GM12892 (cell line): ENCODE measurements at regions not wholly inside any gene's neighbourhood (a gene's known extent, or its start where the extent isn't known, plus 50 kb on each side); places are given as distances from the start of the nearest gene placed in this dataset.

Source experiments
- POLR2A ChIP-seq: IDR thresholded peaks from 2 replicates; pipeline ENCODE4 v1.6.1; 2011; ENCODE audit warnings: low read depth, low read length, control low read depth
- POLR2AphosphoS5 ChIP-seq: IDR thresholded peaks from 2 replicates; pipeline ENCODE4 v1.6.1; 2011; ENCODE audit warnings: low read depth, low read length, control low read depth
- TAF1 ChIP-seq: IDR thresholded peaks from 2 replicates; pipeline ENCODE4 v1.6.1; 2011; ENCODE audit warnings: low read depth, mild to moderate bottlenecking, control low read depth, low read length, borderline replicate concordance

DNA sequence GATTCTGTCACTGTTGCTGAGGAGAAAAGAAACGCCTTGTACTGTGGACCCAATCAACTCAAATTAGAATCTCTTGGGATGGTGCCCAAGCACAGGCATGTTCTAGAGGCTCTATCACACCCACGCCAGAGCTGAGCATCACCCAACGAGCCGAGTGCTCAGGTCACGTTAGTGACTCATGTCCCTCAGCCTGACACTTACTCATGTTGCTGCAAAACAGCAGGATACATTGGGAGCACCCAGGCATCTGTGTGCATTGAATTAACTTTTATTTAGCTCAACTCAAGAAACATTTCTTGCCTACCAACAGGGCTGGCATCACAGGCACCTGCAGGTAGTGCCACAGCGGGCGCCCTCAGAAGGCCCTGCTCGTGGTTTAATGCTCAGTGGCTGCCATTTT, 149.8 kb downstream of the ETS2 start:
- no peak for TF ChIP-seq POLR2AphosphoS5
- TF ChIP-seq POLR2A = no peak
- no peak for TF ChIP-seq TAF1
